Right ventricle myocardium inferior (tissue), 1 donor: ENCODE measurements at regions not wholly inside any gene's neighbourhood (a gene's known extent, or its start where the extent isn't known, plus 50 kb on each side); places are given as distances from the start of the nearest gene placed in this dataset.

ENCODE experiments used
- ATAC-seq: fragments of 200-7000 bp; cut with Tn5 transposase; one replicate; pipeline ENCODE4 v1.9.1; 2020; ENCODE audit warnings: mild to moderate bottlenecking, moderate library complexity
- DNase-seq: peaks from one replicate; pipeline ENCODE4 v3.0.0; 2021; ENCODE audit errors: missing footprints
- intact Hi-C: fragments of 100-400 bp; cut with DNase I; formaldehyde crosslinking; loops from one replicate; pipeline ENCODE4 v1.11.0; 2022
- donor health status: DM: no; HTN: yes; CAD: no; lungs with severe emphysema.

DNA sequence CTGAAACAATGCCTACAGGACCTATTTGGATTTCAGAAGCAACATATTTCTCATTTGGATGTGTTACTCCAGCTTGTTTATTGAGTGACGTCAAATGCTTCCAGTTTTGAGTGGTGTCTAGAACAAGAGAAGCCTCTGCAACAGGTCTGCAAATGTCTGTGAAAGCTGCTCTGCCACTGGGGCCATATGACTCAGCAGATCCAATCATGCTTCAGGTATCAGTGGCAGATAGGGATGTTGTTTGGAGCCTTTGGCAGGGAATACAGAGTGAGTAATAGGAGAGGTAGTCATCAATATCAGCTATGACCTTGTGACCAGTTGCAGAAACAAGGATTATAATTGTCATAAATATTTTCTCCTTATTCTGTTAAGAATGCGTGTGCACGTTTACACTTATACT, 141.1 kb upstream of the ZXDA start:
- intact Hi-C loops: no loop called here
- no peak for ATAC-seq
- DNase-seq: no peak

DNA sequence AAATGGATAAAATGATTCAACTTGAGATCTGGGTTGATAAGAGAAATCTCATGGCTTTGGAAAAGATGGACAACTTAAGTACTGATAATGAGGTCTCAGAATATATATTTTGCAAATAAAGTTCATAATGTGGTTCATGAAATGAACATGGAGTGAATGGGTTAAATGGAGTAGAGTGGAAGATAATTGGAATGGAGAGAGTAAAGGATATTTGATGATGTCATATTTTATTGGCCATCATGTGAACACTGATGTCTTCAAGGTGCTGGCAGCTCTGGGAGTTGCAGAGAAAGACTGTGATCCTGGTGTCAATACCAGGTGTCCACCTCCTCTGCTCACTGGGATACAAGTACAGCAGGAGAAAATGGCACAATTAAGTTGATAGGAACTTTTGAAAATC, 133.9 kb upstream of the ZXDA start:
- intact Hi-C loops: no loop called here
- ATAC-seq (no peak), DNase-seq (no peak)

DNA sequence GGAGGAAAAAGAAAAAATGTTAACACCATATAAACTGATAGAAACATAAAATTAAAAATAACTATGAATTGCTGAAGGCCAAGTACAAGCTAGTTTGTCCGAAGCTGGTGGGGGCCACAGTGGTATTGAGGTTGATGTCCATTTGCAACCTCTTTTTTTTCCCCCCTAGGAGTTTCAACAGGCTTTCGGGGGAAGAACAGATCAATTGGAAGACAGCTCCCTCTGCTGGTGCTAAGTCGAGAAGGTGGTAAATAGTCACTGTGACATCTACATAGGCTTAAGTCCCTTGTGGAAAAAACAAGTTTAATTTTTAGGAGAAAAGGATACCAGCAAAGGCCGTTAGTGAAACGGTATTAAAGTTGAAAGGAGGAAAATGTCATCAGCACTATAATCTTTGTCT, 115.7 kb upstream of the ZXDA start:
- intact Hi-C loops: loop anchor here (5.0 kb wide), 1 partner anchor 204 kb away; no protein-coding TSS in a partner anchor
- no peak for DNase-seq
- ATAC-seq: no peak

DNA sequence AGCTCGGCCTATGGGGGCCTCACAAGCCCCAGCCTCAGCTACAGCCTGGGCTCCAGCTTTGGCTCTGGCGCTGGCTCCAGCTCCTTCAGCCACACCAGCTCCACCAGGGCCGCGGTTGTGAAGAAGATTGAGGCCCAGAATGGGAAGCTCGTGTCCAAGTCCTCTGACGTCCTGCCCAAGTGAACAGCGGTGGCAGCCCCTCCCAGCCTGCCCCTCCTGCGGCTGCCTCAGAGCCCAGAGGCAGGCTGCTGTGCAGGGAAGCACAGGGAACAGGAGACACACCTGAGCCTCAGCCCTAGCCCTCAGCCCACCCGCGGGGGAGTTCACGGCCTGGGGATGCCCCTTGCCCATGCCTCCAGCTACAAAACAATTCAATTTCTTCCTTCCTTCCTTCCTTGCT, 75.7 kb upstream of the ZXDA start:
- DNase-seq: no peak
- ATAC-seq: no peak
- intact Hi-C loops: no loop called here

DNA sequence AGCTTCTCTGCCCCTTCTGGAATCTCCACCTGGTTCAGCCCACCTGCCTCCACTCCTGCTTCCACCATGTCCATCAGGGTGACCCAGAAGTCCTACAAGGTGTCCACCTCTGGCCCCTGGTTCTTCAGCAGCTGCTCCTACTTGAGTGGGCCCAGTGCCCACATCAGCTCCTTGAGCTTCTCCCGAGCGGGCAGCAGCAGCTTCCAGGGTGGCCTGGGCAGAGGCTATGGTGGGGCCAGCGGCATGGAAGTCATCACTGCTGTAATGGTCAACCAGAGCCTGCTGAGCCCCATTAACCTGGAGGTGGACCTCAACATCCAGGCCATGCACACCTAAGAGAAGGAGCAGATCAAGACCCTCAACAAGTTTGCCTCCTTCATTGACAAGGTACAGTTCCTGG, 74.4 kb upstream of the ZXDA start:
- ATAC-seq (no peak), DNase-seq (no peak)
- intact Hi-C loops: no loop called here

DNA sequence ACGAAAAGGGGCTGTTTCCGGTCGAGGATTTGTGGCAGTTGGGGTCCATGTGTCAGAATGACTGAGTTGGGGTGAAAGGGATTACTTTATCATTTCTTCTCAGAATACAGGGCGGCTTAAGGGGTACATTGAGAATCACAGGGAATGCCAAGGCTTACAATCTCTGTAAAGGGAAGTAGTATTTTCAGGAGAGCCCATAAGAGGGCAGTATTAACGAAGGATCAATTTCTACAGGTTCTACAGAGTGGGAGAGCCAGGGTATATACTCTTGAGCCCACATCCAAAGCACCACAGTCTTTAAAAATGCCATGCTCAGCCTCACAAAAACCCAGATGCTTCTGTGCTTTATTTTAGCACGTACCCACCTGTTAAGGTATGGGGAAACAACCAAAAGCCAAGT, 67.7 kb upstream of the ZXDA start:
- ATAC-seq: no peak
- no peak for DNase-seq
- intact Hi-C loops: no loop called here

DNA sequence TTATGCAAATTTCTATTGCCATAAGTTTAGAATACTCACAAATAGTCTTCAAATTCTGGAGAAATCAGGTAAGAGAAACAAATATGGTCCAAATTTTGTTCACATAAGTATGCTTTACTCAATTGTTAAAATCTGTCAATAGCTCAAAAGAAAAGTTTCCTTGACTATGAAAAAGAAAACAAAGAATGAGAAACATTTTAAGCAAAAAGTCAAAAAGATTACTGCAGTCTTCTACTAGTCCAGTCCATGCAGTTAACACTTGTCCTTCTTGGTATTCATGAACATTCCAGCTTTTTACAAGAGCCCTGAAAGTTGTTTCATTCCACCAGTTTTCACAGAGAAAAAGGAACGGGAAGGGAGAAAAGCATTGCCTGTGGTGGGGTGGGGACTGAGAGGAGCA, 54.7 kb upstream of the ZXDA start:
- no peak for DNase-seq
- intact Hi-C loops: no loop called here
- no peak for ATAC-seq
